Gastroesophageal sphincter (tissue), 3 donors: ENCODE measurements at regions not wholly inside any gene's neighbourhood (a gene's known extent, or its start where the extent isn't known, plus 50 kb on each side); places are given as distances from the start of the nearest gene placed in this dataset.

Experiments
- CTCF ChIP-seq, 4 experiments: fragments of 200-600 bp in 2 of 4; fragments of 450-650 bp in 2 of 4; sonication (generic) in 1 of 4; IDR thresholded peaks; one replicate each; pipeline ENCODE4 v1.5.1; 2017 to 2019; ENCODE audit warnings: antibody characterized with exemption in 4 of 4, mild to moderate bottlenecking in 2 of 4, moderate library complexity in 2 of 4
- EP300 ChIP-seq: sonication (generic); formaldehyde crosslinking; IDR thresholded peaks from one replicate; pipeline ENCODE4 v1.6.1; 2017; ENCODE audit warnings: antibody characterized with exemption, mild to moderate bottlenecking
- POLR2A ChIP-seq, 2 donors: fragments of 450-650 bp; IDR thresholded peaks; one replicate each; pipeline ENCODE4 v1.6.1; 2017; ENCODE audit warnings: antibody characterized with exemption in 2 of 2, mild to moderate bottlenecking in 2 of 2, moderate library complexity in 1 of 2

DNA sequence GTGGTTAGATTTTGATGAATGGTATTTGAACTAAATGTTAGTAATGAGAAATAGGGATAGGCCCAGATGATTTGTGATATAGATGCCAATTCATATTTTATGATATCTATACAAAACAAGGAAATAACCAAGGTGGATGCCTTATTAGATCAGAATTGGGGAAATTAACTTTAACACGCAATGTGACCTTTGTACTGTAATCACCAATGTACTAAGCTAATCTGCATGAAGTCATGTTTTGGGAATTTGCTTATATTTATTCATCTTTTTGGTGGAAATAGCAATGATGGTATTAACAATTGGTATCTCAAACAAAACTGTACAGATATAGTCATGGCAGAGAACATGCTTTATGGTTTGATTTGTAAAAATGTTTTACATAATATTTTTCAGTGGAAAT is 504.7 kb downstream of the PLCL1 start:
- TF ChIP-seq CTCF (IDR thresholded peaks at IDR 0.05) = no peak
- no peak for TF ChIP-seq EP300
- no peak for TF ChIP-seq POLR2A (IDR thresholded peaks at IDR 0.05)
